SU-DHL-6 (cell line): ENCODE measurements at regions not wholly inside any gene's neighbourhood (a gene's known extent, or its start where the extent isn't known, plus 50 kb on each side); places are given as distances from the start of the nearest gene placed in this dataset.

Experiments used
- H2AFZ ChIP-seq: fragments of 200-600 bp; sonication (generic); 2 replicates; pipeline ENCODE4 v1.6.1; 2014; ENCODE audit warnings: low read depth, mild to moderate bottlenecking, moderate library complexity, mixed read lengths, antibody characterized with exemption, low read length; ENCODE audit not compliant: severe bottlenecking
- H3F3A ChIP-seq: fragments of 200-600 bp; shearing (Covaris generic); 2 replicates; pipeline ENCODE4 v1.6.0; 2016; ENCODE audit warnings: antibody characterized with exemption, mild to moderate bottlenecking; ENCODE audit not compliant: insufficient read depth
- H3K27ac ChIP-seq: fragments of 200-600 bp; sonication (generic); 2 replicates; pipeline ENCODE4 v1.5.1; 2016; ENCODE audit warnings: low read depth, mild to moderate bottlenecking, low read length, moderate library complexity, mixed read lengths
- H3K27me3 ChIP-seq: fragments of 200-600 bp; sonication (generic), shearing (Covaris generic); 2 replicates; pipeline ENCODE4 v1.6.0; 2014; ENCODE audit warnings: mild to moderate bottlenecking, low read length
- H3K36me3 ChIP-seq: fragments of 200-600 bp; sonication (generic); 2 replicates; pipeline ENCODE4 v1.6.1; 2014; ENCODE audit warnings: mild to moderate bottlenecking, low read length, mixed read lengths
- H3K4me2 ChIP-seq: fragments of 300-600, 200-600 bp; shearing (Covaris generic), sonication (generic); 2 replicates; pipeline ENCODE4 v1.6.0; 2014; ENCODE audit warnings: low read length, low read depth, mild to moderate bottlenecking; ENCODE audit not compliant: poor library complexity, severe bottlenecking
- H3K4me3 ChIP-seq: fragments of 200-600 bp; sonication (generic); 2 replicates; pipeline ENCODE4 v1.5.1; 2014; ENCODE audit warnings: antibody characterized with exemption, low read length, mild to moderate bottlenecking, mixed read lengths; ENCODE audit not compliant: insufficient read depth, poor library complexity, severe bottlenecking
- H3K79me2 ChIP-seq: fragments of 200-600 bp; sonication (generic); 2 replicates; pipeline ENCODE4 v1.6.1; 2014; ENCODE audit warnings: mild to moderate bottlenecking, low read length, moderate library complexity; ENCODE audit not compliant: insufficient read depth
- H3K9ac ChIP-seq: fragments of 200-600 bp; sonication (generic); 2 replicates; pipeline ENCODE4 v1.7.0; 2014; ENCODE audit warnings: mild to moderate bottlenecking, low read length
- H3K9me2 ChIP-seq: fragments of 200-600 bp; sonication (generic); replicated peaks from 2 replicates; pipeline ENCODE4 v1.6.1; 2014; ENCODE audit warnings: low read length; ENCODE audit not compliant: insufficient read depth
- H3K9me3 ChIP-seq: fragments of 200-600 bp; sonication (generic); 2 replicates; pipeline ENCODE4 v1.6.1; 2014; ENCODE audit warnings: low read length, mixed read lengths; ENCODE audit not compliant: insufficient read depth
- H4K20me1 ChIP-seq: fragments of 200-600 bp; sonication (generic); 2 replicates; pipeline ENCODE4 v1.6.1; 2014; ENCODE audit warnings: low read depth, mild to moderate bottlenecking, antibody characterized with exemption, low read length, moderate library complexity, mixed read lengths
- CTCF ChIP-seq: fragments of 200-600 bp; sonication (generic); IDR thresholded peaks from one replicate; pipeline ENCODE4 v1.5.1; 2017; ENCODE audit warnings: antibody characterized with exemption, mild to moderate bottlenecking, low read length, moderate library complexity; ENCODE audit not compliant: insufficient read depth, poor library complexity, severe bottlenecking
- EZH2phosphoT487 ChIP-seq: fragments of 200-600 bp; sonication (generic), shearing (Covaris generic); conservative IDR thresholded peaks from 2 replicates; pipeline ENCODE4 v1.6.1; 2018; ENCODE audit warnings: mild to moderate bottlenecking, antibody characterized with exemption, low read length, moderate library complexity, mixed read lengths

- H3K27ac ChIP-seq = no peak overlapping the region
- H3K27me3 ChIP-seq = no peaks in the 10 kb centered on the region
- H3K9me3 ChIP-seq = no peaks in the 10 kb centered on the region
- H3K36me3 ChIP-seq = no peaks in the 10 kb centered on the region
- no peak overlapping the region for H3K4me3 ChIP-seq
- no peaks in the 10 kb centered on the region for H4K20me1 ChIP-seq
- no peaks in the 10 kb centered on the region for H3K9me2 ChIP-seq
- H3K9ac ChIP-seq = no peak overlapping the region
- TF ChIP-seq EZH2phosphoT487 (no peak), CTCF (no peak)
- no peaks in the 10 kb centered on the region for H3F3A ChIP-seq
- no peaks in the 10 kb centered on the region for H3K79me2 ChIP-seq
- H3K4me2 ChIP-seq = no peak overlapping the region
- H2AFZ ChIP-seq = no peak overlapping the region
Measured at GRCh38 chr1:30188999-30189398, 534.4 kb downstream of the MATN1 start.

DNA sequence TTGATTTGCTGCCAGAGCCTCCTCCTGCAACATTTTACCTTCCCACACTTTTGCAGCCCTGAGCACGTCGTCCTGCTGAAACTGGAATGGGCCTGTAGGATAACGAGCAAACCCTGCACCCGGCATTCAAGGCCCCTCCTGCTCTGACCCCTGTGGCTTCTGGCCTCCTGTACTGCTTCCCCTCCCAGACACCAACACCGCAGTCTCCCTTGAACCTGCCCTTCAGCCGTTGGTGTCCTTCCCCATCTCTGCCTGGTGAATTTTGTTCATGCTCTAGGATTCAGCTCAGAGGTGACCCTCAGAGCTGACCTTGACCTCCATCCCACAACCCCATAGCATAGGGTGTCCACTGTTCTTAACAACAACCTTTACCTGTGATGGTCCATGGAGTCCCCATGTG lies 535.1 kb downstream of the MATN1 start:
- TF ChIP-seq CTCF (no peak), EZH2phosphoT487 (no peak)
- Histone ChIP-seq H3K4me3 (no peak overlapping the region), H4K20me1 (no peaks in the 10 kb centered on the region), H3K9me3 (no peaks in the 10 kb centered on the region), H3F3A (no peaks in the 10 kb centered on the region), H3K27ac (no peak overlapping the region), H3K36me3 (no peaks in the 10 kb centered on the region), H3K9ac (no peak overlapping the region), H3K9me2 (no peaks in the 10 kb centered on the region), H2AFZ (no peak overlapping the region), H3K4me2 (no peak overlapping the region), H3K79me2 (no peaks in the 10 kb centered on the region), H3K27me3 (no peaks in the 10 kb centered on the region)

DNA sequence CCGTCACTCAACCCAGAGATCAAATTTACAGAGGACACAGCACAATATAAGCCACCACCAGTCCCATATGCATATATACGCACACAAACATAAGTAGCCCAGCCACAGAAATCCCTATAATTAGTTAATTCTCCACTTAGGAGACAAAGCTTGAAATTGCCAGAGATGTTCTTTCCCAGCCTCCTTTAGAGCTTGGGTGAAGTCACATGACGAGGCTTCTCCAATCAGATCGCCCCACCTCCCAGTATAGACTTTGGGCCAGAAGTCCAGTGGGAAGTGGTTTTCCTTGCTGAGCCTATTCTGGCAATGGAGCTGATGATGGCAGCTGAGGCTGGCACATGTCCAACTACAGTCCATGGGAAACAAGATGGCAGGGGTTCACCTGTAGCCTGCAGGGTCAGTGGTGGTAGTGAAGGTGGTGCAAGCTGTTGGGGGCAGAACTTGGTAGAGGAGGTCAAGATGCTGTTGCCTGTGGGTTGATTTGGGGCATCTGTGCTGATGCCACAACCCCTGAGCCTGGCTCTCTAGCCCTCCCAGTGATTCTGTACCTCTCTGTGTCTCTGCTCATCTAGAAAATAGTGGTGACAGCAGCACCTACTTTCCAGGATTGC lies 535.9 kb downstream of the MATN1 start:
- H3K79me2 ChIP-seq = no peaks in the 10 kb centered on the region
- H3F3A ChIP-seq = no peaks in the 10 kb centered on the region
- H3K9me2 ChIP-seq = no peaks in the 10 kb centered on the region
- no peaks in the 10 kb centered on the region for H4K20me1 ChIP-seq
- H3K4me3 ChIP-seq = no peak overlapping the region
- no peak overlapping the region for H3K27ac ChIP-seq
- no peaks in the 10 kb centered on the region for H3K9me3 ChIP-seq
- no peak overlapping the region for H2AFZ ChIP-seq
- no peaks in the 10 kb centered on the region for H3K36me3 ChIP-seq
- no peak for TF ChIP-seq CTCF
- no peak for TF ChIP-seq EZH2phosphoT487
- no peaks in the 10 kb centered on the region; the same call in 1 of the 2 replicates for H3K27me3 ChIP-seq
- H3K4me2 ChIP-seq = no peak overlapping the region
- no peak overlapping the region for H3K9ac ChIP-seq
